ENCODE measurements at regions not wholly inside any gene's neighbourhood (a gene's known extent, or its start where the extent isn't known, plus 50 kb on each side); places are given as distances from the start of the nearest gene placed in this dataset.

DNA sequence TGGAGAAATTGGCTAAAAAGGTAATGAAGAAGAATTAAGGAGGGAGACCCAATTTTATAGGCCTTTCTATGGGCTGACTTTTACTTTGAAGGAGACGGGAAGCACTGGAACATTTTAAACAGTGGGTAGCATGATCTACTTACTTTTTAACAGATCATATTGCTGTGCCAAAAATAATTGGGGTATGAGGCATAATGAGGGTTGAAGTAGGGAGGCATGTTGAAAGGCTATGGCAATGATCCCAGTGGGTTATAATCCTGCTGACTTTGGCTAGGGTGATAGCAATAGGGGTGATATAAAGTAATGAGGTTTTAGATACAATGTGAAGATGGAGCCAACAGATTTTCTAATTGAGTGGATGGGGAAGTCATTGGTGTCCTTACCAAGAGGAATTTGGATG lies 73.2 kb downstream of the GPR37 start:
- DNase-seq, result no peak

DNA sequence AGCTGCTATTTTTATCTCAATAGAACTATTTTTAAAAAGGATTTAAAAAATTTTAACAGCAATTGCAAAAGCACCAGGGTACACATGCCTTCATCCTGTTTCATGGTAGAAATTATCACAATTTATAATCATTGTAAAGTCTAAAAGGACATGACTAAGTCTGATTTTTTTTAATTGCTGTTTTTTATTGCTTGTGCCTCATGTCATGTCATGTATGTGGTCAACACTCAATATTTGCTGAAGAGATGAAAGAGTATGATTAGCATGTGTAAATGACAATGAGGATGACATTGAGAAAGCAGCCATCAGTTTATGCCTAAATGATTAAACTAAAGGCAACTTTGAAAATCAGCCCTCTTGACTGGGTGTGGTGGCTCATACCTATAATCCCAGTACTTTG lies 74.8 kb downstream of the GPR37 start:
- no peak for DNase-seq

DNA sequence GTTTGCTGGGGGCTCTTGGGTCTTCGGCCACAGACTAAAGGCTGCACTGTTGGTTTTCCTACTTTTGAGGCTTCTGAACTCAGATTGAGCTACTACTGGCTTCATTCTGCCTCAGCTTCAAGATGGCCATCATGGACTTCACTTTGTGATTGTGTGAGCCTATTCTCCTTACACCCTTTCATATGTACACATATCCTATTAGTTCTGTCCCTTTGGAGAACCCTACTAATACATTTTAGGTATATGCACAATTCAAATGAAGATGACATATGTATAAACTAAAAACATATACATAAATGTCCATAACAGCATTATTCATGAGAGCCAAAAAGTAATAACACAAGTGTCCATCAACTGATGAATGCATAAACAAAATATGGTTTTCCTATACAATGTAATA lies 75.7 kb downstream of the GPR37 start:
- DNase-seq, result no peak

DNA sequence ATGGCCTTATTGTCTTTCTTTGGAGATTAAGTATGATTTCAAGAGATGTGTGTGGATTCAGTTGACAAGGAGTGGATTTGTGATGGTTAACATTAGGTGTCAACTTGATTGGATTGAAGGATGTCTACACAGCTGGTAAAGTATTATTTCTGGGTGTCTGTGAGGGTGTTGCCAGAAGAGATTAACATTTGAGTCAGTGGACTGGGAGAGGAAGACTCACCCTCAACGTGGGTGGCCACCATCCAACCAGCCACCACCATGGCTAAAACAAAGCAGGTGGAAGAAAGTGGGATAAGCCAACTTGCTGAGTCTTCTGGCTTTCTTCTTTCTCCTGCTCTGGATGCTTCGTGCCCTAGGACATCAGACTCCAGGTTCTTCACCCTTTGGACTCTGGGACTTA lies 76.1 kb downstream of the GPR37 start:
- no peak for DNase-seq

DNA sequence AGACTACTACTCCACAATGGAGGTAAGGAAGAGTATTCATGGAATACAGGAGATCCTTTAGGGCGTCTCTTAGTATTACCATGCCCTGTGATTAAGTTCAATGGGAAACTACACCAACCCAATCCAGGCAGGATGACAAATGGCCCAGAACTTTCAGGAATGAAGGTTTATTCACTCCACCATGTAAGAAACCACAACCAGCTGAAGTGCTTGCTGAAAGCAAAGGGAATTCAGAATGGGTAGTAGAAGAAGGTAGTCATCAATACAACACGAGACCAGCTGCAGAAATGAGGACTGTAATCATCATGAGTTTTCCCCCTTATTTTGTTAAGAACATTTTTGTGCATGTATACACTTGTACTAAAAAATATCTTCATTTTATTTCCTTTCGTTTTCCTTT lies 76.6 kb downstream of the GPR37 start:
- no peak for DNase-seq

DNA sequence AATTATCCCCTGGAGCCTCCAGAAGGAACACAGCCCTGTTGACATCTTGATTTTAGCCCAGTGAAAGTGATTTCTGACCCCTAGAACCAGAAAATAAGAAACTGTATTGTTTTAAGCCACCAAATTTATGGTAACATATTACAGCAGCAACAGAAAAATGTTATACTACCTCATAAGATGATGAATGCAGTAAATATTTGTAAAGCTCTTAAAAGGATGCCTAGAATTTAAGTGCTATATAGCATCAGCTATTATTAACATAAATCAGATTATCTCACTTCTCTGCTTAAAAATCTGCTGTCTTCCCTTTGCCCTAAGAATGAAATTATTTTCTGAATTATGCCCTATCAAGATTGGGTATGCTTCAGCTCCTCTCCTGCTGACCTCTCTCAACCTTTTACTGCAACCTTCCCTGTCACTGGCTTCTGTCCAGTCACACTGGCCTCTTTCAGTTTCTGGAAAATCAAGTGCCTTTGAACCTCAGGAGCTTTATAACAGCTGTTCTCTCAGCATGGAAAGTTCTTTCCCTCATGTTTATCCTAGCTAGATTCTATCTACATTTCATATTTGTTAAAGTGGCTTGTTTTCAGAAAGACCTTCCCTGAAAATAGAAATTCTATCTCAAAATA lies 78.9 kb downstream of the GPR37 start:
- DNase-seq, result no peak

DNA sequence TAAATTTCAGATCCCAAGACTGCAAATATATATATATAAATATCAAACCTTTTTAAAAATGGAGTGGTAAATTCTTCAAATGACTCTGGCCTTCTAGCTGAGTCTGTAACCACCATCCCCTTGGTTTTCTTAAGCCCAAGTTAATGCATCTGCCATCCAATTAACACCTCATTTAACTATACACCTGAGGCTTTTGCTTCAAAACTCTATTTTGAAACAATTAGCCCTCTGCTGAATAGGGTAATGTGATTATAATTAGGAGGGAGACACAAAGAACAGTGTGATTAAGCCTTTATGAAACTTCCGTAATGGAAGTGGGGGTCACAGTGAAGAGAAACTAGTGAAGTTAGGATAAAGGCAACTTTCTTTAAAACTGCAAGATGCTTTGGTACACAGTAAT lies 83.6 kb downstream of the GPR37 start:
- no peak for DNase-seq

DNA sequence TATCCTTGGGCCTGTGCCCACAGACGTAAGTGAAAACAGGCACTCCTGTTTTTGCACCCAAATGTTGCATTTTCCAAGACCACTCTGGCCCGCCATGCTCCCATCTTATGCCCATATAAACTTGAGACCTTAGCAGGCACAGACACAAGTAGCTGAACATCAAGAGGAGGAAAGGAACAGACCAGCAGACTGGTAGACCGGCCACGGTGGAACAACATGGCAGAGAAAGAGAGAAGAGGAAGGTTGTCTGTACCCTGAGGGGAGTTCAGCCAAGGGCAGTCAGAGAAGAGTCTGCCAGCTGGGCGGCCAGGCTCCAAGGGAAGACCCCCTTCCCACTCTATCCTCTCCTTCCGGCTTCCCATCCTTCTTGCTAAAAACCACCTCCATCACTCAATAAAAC lies 85.3 kb downstream of the GPR37 start:
- no peak for DNase-seq

DNA sequence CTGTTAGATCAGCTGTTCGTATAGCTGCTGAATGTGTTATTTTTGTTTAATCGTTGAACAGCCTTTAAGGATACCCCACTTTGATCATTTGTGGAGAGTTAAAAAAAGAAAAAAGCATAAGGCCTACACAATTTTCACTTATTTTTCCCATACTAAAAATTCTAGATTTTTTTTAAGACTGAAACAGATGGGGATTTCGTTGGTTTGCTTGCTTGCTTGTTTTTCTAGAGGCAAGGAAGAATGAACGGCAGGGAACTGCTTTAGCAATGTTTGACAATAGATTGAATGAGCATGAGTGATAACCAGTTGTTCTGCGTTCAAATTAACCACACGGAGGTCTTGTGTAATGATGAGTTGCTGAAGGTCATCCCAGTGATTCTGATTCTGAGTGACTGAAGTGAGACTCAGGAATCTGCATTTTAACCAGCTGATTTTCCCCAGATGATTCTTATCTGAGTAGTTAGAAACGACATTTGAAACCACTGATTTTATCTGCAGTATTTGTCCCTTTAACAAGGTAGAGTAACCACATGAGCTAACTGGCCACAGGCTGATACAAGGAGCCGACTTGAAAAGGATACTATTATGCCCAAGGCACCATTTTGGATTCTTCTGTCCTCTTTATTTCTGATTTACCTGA lies 85.9 kb downstream of the GPR37 start:
- DNase-seq, result no peak

DNA sequence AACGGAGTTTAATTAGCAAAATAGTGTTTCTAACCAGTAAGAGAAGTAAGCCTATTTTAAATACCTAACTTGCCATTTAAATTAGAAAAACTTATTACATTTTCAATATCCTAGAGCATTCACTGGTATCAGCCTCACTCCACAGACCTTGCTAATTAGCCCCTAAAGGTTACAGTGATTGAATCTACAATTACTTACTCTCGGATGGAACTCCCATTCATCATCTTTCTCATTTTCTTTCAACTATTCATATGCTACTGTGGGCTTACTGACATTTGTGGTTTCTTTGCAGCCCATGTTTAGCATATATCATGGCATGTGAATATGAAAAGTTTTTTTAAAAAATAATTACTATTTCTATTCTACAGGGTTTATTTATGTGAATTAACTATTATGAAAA lies 86.4 kb downstream of the GPR37 start:
- DNase-seq, result no peak

DNA sequence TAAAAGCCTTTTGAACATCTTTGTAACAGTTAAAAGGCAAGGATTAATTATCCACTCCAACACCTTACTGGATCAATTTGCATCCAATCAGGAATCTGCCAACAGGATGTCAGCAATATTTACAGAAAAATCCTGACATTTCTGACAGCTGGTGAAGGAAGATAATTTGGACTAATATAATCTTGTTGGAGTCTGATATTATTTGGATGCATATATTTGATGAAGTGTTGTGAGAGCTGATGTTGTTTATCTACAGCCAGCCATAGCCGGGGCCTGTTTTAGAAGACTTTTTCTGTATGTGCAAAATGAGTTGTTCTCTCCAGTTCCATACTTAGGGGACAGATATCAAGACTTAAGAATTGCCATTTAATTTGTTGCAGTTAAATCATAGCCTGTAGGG lies 91.1 kb downstream of the GPR37 start:
- DNase-seq, result no peak

DNA sequence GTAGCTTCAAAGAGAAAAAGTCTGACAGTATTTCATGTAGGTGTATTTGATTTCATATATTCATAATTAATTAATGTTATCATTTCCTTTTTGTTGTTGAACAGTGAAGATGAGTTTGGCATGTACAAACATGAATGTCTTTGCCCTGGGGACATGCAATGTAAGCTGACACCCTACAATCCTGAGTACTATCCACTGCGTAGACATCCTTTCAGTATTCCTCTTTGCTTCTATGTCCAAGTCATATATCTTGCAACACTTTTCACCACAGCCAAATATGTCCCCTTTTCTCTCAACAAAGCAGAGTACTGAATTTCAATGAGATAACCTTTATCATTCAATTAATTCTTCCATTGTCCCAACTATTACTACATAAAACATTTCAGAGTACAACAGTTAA lies 93.6 kb downstream of the GPR37 start:
- no peak for DNase-seq

DNA sequence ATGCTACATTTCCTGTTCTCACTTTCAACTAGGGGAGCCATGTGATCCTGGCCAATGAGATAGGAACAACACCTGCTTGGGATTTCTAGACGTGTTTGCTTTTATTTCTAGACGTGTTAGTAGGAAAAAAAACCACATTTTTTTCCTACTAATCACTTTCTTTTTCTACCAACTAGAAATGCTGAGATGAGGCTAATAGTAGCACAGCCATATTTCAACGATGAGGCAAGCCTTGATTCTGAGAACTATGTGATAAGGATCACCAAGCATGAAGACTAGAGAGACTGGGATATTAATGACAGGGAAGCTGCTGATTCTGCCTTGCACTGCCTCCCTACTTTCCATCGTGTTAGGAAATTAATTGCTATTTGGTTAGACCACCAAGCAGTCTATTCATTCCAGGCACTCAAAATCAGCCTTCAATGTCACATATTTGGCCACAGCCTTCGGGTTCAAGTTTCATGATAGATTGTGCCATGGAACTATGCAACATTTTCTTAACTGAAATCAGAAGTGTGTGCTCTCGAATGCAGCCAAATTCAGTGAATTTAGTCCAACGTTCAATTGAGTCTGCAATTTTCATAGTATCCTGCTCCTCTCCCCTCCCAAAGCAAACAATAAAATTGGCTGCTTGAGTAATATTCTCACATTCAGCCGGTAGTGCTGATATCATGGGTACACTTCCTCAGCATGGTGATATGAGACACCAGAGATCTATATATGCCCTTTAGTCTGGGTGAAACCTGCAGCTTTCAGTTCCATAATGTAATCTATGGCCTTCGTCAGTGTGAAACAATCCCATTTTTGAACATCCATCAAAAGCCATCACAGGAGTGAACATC lies 98.1 kb downstream of the GPR37 start:
- no peak for DNase-seq

DNA sequence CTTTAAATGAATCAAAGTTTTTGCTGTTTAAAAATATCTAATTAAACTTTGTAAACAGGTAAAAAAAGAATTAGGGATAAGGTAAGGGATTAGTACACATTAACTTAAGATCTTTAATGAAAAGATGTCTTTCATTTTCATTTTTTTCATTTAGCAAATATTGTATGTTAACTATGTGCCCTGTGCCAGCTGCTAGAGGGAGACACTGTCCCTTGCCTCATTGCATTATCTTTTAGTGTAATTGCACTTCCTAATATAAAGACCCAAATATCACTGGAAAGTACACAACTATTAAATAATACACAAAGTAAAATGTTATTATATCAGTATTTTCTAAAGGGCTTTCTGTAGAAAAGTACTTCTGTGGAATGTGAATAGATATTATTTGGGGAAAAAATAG lies 102.7 kb downstream of the GPR37 start:
- DNase-seq, result no peak

DNA sequence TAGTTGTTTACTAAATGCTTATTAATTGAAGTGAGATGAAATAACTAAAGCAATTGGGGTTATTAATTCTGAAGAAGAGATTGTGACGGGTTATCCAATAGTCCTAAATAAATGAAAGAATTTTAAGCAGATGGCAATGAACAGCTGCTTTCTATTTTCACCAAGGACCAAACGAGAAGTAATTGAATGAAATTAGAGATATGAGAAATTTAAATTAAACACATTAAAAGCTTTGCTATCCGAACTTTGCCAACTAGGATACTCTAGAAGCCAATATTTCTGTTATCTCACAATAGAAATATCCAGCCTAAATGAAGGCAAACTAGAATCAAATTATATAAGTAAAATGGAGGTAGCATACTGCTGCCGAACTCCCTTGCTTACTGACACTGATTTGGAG lies 103.2 kb downstream of the GPR37 start:
- no peak for DNase-seq

DNA sequence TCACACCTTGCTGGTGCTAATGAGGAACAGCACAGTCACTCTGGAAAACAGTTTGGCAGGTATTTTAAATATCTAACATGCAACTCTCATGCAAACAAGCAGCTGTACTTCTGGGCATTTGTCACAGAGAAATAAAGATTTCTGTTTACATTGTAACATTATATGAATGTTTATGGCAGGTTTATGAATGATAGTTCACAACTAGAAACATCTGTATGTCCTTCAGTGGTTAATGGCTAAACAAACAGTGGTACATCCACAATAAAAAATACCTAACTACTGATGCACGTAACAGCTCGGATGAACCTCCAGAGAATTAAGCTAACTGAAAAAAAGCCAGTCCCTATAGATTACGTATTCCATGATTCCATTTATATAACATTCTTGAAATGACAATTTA lies 109.6 kb downstream of the GPR37 start:
- DNase-seq, result peak; percentile 63 to 82

DNA sequence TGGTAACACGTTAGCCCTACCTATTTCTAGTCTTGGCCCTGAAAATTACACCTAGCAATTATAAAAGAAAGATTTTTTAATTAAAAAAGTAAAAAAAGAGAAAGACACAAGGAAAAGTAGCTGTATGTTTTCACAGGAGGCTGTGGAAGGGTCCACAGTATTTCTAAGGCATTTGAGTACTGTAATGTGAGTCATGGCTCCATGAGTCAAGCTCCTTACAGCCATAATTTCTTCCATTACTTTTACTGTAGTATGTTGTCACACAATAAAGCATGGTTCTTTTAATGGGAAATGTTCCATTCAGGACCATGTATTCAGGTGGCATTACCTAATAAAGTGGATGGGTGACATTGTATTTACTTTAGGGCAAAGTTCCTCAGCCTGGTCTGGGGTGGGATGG lies 113.4 kb downstream of the GPR37 start:
- DNase-seq, result no peak

DNA sequence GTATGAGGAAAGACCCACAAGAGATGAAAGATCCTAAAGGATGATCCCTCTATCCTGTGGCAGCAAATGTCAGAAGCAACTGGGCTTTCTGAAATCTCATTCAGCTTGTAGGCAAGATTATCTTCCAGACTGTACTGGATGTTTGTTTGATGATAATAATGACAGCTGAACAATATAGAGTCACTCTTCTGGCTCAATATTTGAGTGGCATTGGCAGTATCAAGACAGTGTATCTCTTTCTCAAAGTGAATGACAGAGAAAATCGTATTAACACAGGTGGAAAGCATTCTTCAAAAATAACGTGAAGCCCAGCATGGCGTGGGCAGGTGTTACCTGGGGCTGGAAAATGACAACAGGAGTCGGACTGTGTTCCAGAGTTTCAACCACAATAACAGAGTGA lies 114.5 kb downstream of the GPR37 start:
- DNase-seq, result no peak

DNA sequence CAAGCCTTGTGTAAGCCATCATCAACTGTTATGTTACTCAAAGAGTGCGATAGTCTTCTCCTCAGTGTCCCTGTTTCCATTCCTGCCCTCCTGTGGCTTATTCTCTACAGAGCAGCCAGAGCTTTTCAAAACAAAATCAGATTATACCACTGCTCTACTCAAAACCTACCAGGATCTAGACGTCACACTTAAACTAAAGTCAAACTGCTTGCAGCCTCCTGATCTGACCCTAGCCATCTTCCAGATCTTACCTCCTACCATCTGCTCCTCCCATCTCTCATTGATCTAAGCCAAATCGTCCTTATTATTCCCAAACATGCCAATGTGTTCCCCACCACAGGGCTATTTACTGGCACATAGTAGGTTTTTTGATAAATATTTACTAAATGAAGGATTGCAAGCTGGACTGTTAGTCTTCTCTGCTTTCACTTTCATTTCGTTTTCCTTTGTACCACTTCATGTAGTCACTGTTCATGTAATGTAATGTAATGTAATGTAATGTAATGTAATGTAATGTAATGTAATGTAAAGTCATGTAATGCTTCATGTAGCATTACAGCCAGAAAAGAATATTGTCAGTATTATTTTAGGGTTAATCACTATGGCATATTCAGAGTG lies 116.1 kb downstream of the GPR37 start:
- no peak for DNase-seq

DNA sequence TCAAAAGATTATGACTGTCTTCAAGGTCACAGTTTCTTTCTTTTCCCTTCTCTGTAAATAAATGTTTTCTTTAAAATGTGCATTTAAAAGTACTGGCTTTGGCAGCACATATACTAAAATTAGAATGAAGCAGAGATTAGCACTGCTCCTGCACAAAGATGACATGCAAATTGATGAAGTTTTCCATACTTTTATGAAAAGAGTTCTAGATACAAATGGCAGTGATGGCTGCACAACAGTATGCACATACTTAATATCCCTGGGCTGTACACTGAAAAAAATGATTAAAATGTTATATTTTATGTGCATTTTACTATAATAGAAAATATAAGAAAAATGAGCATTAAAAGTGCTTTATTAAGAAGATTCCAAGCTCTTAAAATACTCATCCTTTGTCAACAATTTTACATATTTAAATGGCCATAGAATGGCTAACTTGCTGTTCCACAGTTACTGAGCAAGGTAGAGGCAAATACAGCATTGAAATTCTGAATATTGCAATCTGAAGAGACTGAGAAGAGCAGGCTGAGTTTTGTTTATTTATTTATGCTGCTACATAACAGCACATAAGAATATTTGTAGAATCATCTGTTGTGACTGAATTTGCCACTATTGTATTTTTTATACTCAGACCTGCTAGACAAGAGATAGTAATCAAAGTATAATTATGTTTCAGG lies 117.8 kb downstream of the GPR37 start:
- DNase-seq, result no peak

DNA sequence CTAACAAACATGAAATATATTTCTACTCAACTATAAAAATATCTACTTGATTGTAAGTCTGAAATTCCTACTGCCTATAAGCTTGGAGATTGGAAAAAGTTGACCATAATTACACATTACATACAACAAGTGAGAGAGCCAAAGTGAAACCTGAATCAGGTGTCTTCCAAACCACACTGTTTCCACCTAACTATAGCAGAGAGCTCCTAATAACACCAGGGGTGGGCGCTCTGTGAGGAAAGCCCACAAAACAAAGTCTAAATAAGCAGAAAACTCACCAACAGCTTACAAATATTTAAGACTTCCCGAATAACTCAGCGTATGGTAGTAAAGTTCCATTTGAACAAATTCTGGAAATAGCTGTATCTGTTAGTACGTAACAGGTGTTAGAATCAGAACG lies 119.9 kb downstream of the GPR37 start:
- no peak for DNase-seq

DNA sequence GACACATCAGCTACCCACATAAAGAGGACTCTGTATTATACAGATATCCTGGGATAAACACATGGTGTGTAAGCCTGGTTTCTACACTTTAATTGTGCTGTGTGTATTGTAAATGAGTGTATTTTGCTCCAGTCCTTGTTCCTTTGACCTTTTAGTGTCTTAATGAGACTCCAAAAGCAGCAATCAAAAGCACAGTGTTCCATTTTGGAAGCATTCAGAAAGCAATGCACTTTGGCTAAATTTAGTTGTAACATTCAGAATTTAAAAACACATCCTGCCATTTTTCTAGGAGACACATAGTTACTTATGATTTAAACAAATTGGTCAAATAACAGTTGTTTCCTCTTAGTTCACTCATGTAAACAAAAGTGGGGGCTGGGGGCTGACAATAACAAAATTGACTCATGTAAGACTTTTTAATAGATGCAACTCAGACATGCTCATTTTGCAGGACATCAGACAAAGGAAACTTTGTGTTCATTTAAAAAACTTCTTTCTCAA lies 122.2 kb downstream of the GPR37 start:
- no peak for DNase-seq

DNA sequence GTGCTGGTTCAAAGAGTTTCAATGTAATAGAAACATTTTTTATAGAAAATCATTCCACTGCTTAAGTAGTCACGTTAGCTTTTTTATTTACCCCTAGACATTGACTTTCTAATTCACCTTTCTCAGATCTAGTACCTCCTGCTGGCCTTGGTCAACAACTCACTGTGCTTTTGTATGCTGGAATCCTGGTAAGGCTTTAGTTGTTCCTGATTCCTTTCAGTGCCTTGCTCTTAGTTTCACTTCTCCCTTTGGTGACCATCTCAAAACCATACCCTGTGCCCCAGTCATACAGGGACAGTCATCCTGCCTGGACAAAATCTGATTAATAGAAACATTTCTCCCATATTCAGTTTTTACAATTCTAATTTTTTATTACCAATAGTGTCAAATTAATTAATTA lies 130.2 kb downstream of the GPR37 start:
- no peak for DNase-seq

Measured in SHP77 (cell line).